ENCODE measurements at regions not wholly inside any gene's neighbourhood (a gene's known extent, or its start where the extent isn't known, plus 50 kb on each side); places are given as distances from the start of the nearest gene placed in this dataset.

DNA sequence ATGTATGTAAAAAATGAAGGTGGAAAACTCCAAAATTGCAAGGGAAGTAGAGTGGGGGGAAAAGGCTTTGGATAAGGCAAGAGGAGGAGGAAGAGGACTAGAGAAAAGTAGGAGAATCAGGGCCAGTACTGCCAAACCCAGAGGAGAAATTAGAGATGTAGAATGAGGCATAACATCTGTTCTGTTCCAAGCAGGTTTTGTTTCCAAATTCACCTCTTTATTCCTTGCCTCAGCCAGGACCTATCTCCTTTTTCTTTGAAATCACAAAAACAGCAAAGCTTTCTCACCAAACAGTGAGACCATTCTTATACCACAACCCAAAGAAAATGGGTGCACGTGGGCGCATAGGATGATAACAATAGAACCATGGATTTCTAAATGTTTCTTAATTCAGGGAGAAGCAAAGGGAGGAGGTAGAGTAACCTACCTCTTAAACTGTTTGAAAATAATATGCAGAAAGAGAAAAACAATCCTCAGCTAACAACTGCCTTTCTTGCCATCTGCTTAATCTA is 383.3 kb upstream of the PKN2 start:
- H3K9ac ChIP-seq (ENCODE audit: insufficient read depth, low read length, poor library complexity, severe bottlenecking), result no peak overlapping the region
- H3K27ac ChIP-seq (ENCODE audit: low read depth in 1 of 2, low read length in 2 of 2), result no peak overlapping the region
- Mint-ChIP-seq H3K36me3 (no peaks in the 10 kb centered on the region), H3K27me3 (ENCODE audit: low read depth in 3 of 3) (peaks cover 0 to under 1% (median 0%) of the 10 kb centered on the region in 3 donors), H3K4me3 (no peak overlapping the region), H3K9me3 (no peaks in the 10 kb centered on the region), H3K27ac (no peak overlapping the region), H3K4me1 (no peaks in the 10 kb centered on the region)
- H4K20me1 ChIP-seq (ENCODE audit: insufficient read depth, low read length), result no peaks in the 10 kb centered on the region
- no peaks in the 10 kb centered on the region for H3K27me3 ChIP-seq (ENCODE audit: control insufficient read depth in 2 of 2, insufficient read depth in 2 of 2, low read length in 2 of 2)
- H3K36me3 ChIP-seq (replicated peaks in 1 of 2; ENCODE audit: control insufficient read depth in 1 of 2, insufficient read depth in 2 of 2, low read length in 2 of 2), result no peaks in the 10 kb centered on the region
- intact Hi-C loops (cut with micrococcal nuclease), result no loop called here
- no peak overlapping the region for H3K4me3 ChIP-seq (replicated peaks in 1 of 3; ENCODE audit: low read depth in 2 of 3, low read length in 3 of 3)
- no peaks in the 10 kb centered on the region for H3K9me3 ChIP-seq (replicated peaks in 1 of 2; ENCODE audit: control insufficient read depth in 1 of 2, insufficient read depth in 1 of 2, low read length in 2 of 2)
- no peaks in the 10 kb centered on the region for H3K4me1 ChIP-seq (ENCODE audit: control insufficient read depth in 1 of 2, insufficient read depth in 2 of 2, low read length in 2 of 2)
- WGBS (ENCODE audit: insufficient coverage), result no CpG with 5 or more reads among the region's 2 CpGs
- H2AFZ ChIP-seq (ENCODE audit: insufficient read depth, low read depth, low read length, poor library complexity, severe bottlenecking), result no peak overlapping the region
- no peak for DNase-seq
- no peak overlapping the region for H3K4me2 ChIP-seq (replicated peaks; ENCODE audit: extremely low read depth, low read length, poor library complexity, severe bottlenecking)
- no peaks in the 10 kb centered on the region for H3K79me2 ChIP-seq (ENCODE audit: insufficient read depth, low read length)
- TF ChIP-seq, protein P1, sequence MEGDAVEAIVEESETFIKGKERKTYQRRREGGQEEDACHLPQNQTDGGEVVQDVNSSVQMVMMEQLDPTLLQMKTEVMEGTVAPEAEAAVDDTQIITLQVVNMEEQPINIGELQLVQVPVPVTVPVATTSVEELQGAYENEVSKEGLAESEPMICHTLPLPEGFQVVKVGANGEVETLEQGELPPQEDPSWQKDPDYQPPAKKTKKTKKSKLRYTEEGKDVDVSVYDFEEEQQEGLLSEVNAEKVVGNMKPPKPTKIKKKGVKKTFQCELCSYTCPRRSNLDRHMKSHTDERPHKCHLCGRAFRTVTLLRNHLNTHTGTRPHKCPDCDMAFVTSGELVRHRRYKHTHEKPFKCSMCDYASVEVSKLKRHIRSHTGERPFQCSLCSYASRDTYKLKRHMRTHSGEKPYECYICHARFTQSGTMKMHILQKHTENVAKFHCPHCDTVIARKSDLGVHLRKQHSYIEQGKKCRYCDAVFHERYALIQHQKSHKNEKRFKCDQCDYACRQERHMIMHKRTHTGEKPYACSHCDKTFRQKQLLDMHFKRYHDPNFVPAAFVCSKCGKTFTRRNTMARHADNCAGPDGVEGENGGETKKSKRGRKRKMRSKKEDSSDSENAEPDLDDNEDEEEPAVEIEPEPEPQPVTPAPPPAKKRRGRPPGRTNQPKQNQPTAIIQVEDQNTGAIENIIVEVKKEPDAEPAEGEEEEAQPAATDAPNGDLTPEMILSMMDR (IDR thresholded peaks at IDR 0.05), result no peak

DNA sequence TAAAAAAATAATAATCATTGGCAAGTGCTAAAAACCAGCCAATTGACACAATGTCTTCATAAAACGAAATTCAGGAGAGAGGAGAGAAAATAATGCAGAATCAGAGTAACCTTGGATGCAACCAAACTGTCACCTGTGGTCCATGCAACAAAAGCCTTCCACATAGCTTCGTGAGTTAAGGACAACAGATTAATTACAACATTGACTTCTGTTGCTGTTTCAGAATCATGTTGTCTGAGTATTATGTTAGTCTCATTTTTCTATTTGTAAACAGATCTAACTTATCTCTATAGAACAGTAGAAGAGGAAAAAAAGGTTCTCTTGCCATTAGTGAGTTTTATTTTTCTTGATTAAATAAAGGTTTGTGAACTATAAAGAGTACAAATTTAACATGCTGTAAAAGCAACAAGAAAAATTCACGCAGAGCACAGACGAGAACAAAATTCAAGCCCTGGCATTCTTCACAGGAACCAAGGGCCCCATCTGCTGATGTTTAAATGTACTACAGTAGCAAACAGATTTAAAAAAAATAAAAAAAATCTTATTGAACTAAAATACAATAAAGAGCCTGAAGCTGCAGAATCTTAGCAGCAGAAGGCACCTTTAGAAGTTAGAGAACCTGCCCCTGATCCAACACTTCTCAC is 381.1 kb upstream of the PKN2 start:
- Histone ChIP-seq H3K79me2 (ENCODE audit: insufficient read depth, low read length) (no peaks in the 10 kb centered on the region), H3K9me3 (replicated peaks in 1 of 2; ENCODE audit: control insufficient read depth in 1 of 2, insufficient read depth in 1 of 2, low read length in 2 of 2) (no peaks in the 10 kb centered on the region), H3K36me3 (replicated peaks in 1 of 2; ENCODE audit: control insufficient read depth in 1 of 2, insufficient read depth in 2 of 2, low read length in 2 of 2) (no peaks in the 10 kb centered on the region), H3K9ac (ENCODE audit: insufficient read depth, low read length, poor library complexity, severe bottlenecking) (no peak overlapping the region), H3K4me3 (replicated peaks in 1 of 3; ENCODE audit: low read depth in 2 of 3, low read length in 3 of 3) (no peak overlapping the region), H2AFZ (ENCODE audit: insufficient read depth, low read depth, low read length, poor library complexity, severe bottlenecking) (no peak overlapping the region), H3K27ac (ENCODE audit: low read depth in 1 of 2, low read length in 2 of 2) (no peak overlapping the region), H3K4me1 (ENCODE audit: control insufficient read depth in 1 of 2, insufficient read depth in 2 of 2, low read length in 2 of 2) (no peaks in the 10 kb centered on the region), H3K27me3 (ENCODE audit: control insufficient read depth in 2 of 2, insufficient read depth in 2 of 2, low read length in 2 of 2) (no peaks in the 10 kb centered on the region), H4K20me1 (ENCODE audit: insufficient read depth, low read length) (no peaks in the 10 kb centered on the region), H3K4me2 (replicated peaks; ENCODE audit: extremely low read depth, low read length, poor library complexity, severe bottlenecking) (no peak overlapping the region)
- WGBS (ENCODE audit: insufficient coverage), result 86% methylated on average over 1 of the region's 4 CpGs
- H3K4me1 Mint-ChIP-seq, result no peaks in the 10 kb centered on the region
- peaks cover 0 to 2% (median 0%) of the 10 kb centered on the region in 3 donors for H3K27me3 Mint-ChIP-seq (ENCODE audit: low read depth in 3 of 3)
- H3K4me3 Mint-ChIP-seq, result no peak overlapping the region
- H3K27ac Mint-ChIP-seq, result no peak overlapping the region
- no peaks in the 10 kb centered on the region for H3K36me3 Mint-ChIP-seq
- no peak for DNase-seq
- no peaks in the 10 kb centered on the region for H3K9me3 Mint-ChIP-seq
- TF ChIP-seq, protein P1 (IDR thresholded peaks at IDR 0.05), result no peak
- intact Hi-C loops (cut with micrococcal nuclease), result no loop called here

All from CD14-positive monocyte (primary cell).